HepG2 (cell line): ENCODE measurements at regions not wholly inside any gene's neighbourhood (a gene's known extent, or its start where the extent isn't known, plus 50 kb on each side); places are given as distances from the start of the nearest gene placed in this dataset.

Experiments used
- ATAC-seq: fragments of 200-7000 bp; cut with Tn5 transposase; 3 replicates; pipeline ENCODE4 v1.9.1; 2020; ENCODE audit warnings: mild to moderate bottlenecking, moderate library complexity
- BruUV-seq: library from RNA; stranded (reverse); fragments of 400-500 nt; replicated peaks from 2 replicates; lab custom pipeline; 2021; lab: Mats Ljungman, UMichigan
- CTCF ChIA-PET: fragments of 300-600 bp; formaldehyde crosslinking; extraction: SDS; loops from one replicate; lab custom pipeline; 2021; ENCODE audit warnings: low total read pairs, inconsistent platforms, low intra/inter-chr PET ratio; lab: Yijun Ruan, JAX
- POLR2A ChIA-PET: fragments of 350-600 bp; sonication (Branson Sonifier 250); formaldehyde crosslinking; loops from one replicate; lab custom pipeline; 2020; ENCODE audit warnings: antibody characterized with exemption, inconsistent platforms; lab: Yijun Ruan, JAX
- DNase-seq: peaks from one replicate; pipeline ENCODE4 v3.0.0-alpha.2; 2015; ENCODE audit warnings: low spot score
- FAIRE-seq: peaks from 3 replicates; lab custom pipeline; 2011; peaks lifted over from hg19 to GRCh38; lab: Jason Lieb, UNC
- H2AFZ ChIP-seq: one replicate; pipeline ENCODE4 v1.6.1; 2011; ENCODE audit warnings: low read length, inconsistent platforms
- H3K27ac ChIP-seq: fragments of 300-600 bp; 3 replicates; pipeline ENCODE4 v1.8.0; 2011; ENCODE audit warnings: mixed run types, mild to moderate bottlenecking, mixed read lengths, low read length, inconsistent platforms; ENCODE audit not compliant: insufficient read depth; ENCODE audit errors: extremely low read length
- H3K27me3 ChIP-seq, 2 experiments: fragments of 200-600 bp in 1 of 2; 2 replicates in 1 of 2; 3 replicates in 1 of 2; pipeline versions ENCODE4 v1.6.0 to v1.8.0; 2011; ENCODE audit warnings: low read length in 2 of 2, mild to moderate bottlenecking in 2 of 2, moderate library complexity in 2 of 2, inconsistent platforms in 1 of 2; ENCODE audit not compliant: insufficient read depth in 2 of 2, control insufficient read depth in 1 of 2
- H3K36me3 ChIP-seq, 2 experiments: fragments of 200-600 bp in 1 of 2; replicated peaks in 1 of 2; 2 replicates in 1 of 2; 3 replicates in 1 of 2; pipeline versions ENCODE4 v1.5.1 to v1.8.0; 2011; ENCODE audit warnings: low read length in 2 of 2, inconsistent platforms in 1 of 2; ENCODE audit not compliant: insufficient read depth in 2 of 2, control insufficient read depth in 1 of 2
- H3K4me1 ChIP-seq: 2 replicates; pipeline ENCODE4 v1.5.1; 2012; ENCODE audit warnings: low read length, inconsistent platforms; ENCODE audit not compliant: insufficient read depth
- H3K4me2 ChIP-seq: 2 replicates; pipeline ENCODE4 v1.6.0; 2011; ENCODE audit warnings: low read depth, low read length, inconsistent platforms
- H3K4me3 ChIP-seq, 3 experiments: fragments of 200-600 bp in 1 of 3; sonication (generic), shearing (Covaris generic) in 1 of 3; replicated peaks in 1 of 3; 2 replicates each; pipeline ENCODE4 v1.5.1; 2011 to 2016; ENCODE audit warnings: low read length in 3 of 3, inconsistent platforms in 2 of 3, low read depth in 2 of 3, mild to moderate bottlenecking in 2 of 3, control low read depth in 1 of 3, mixed read lengths in 1 of 3; ENCODE audit not compliant: insufficient read depth in 1 of 3
- H3K79me2 ChIP-seq: one replicate; pipeline ENCODE4 v1.6.1; 2011; ENCODE audit warnings: low read length, inconsistent platforms; ENCODE audit not compliant: insufficient read depth
- H3K9ac ChIP-seq: 2 replicates; pipeline ENCODE4 v1.6.0; 2011; ENCODE audit warnings: mild to moderate bottlenecking, low read depth, low read length, inconsistent platforms; ENCODE audit not compliant: insufficient read depth
- H3K9me3 ChIP-seq: 2 replicates; pipeline ENCODE4 v1.5.1; 2012; ENCODE audit warnings: mild to moderate bottlenecking, low read length
- H4K20me1 ChIP-seq: 2 replicates; pipeline ENCODE4 v1.6.0; 2011; ENCODE audit warnings: inconsistent platforms, mild to moderate bottlenecking, low read length, moderate library complexity; ENCODE audit not compliant: insufficient read depth
- PAWR ChIP-seq: sonication (generic); formaldehyde crosslinking; IDR thresholded peaks from 2 replicates; pipeline ENCODE4 v1.4.0; 2020; ENCODE audit warnings: missing genetic modification reagents, mild to moderate bottlenecking, borderline replicate concordance
- ZBTB40 ChIP-seq, 2 experiments: fragments of 450-650 bp in 1 of 2; sonication (generic) in 1 of 2; formaldehyde crosslinking in 1 of 2; IDR thresholded peaks; 2 replicates each; pipeline versions ENCODE4 v1.6.1 to v1.8.0; 2016 to 2022; ENCODE audit warnings: antibody characterized with exemption in 1 of 2, mild to moderate bottlenecking in 1 of 2, missing genetic modification reagents in 1 of 2
- WGBS: methylation state at CpG from one replicate; pipeline ENCODE4 v1.1.6; 2017; ENCODE audit warnings: low lambda C conversion rate; 5-methylcytosine and 5-hydroxymethylcytosine counted together
- in situ Hi-C: cut with HindIII; loops from 2 replicates; pipeline ENCODE4 v1.10.0; 2017; ENCODE audit warnings: low pct_unique_long_range_greater_than_20kb; ENCODE audit not compliant: extremely low pct_ligation_motif_present
- intact Hi-C: fragments of 100-400 bp; cut with micrococcal nuclease; formaldehyde crosslinking; loops from one replicate; pipeline ENCODE4 v1.10.0; 2022; ENCODE audit not compliant: unreplicated experiment
- TF ChIP-seq, protein P1 (sequence below): sonication (generic); formaldehyde crosslinking; IDR thresholded peaks from 2 replicates; pipeline ENCODE4 v1.9.0; 2021; ENCODE audit warnings: mild to moderate bottlenecking, missing genetic modification reagents

- 88% methylated on average over 9 of the region's 11 CpGs for WGBS
- H2AFZ ChIP-seq = no peak overlapping the region
- no peaks in the 10 kb centered on the region for H3K9me3 ChIP-seq
- H3K9ac ChIP-seq = no peak overlapping the region
- H3K79me2 ChIP-seq = no peaks in the 10 kb centered on the region
- ATAC-seq (no peak), FAIRE-seq (no peak), DNase-seq (no peak)
- ChIA-PET CTCF (no interaction called here), POLR2A (no interaction called here)
- no peak overlapping the region for H3K4me3 ChIP-seq
- H3K27me3 ChIP-seq = no peaks in the 10 kb centered on the region
- peaks cover 0 to 16% of the 10 kb centered on the region in 2 experiments; a peak in 2 of 5 replicates for H3K36me3 ChIP-seq
- H4K20me1 ChIP-seq = no peaks in the 10 kb centered on the region
- H3K4me2 ChIP-seq = no peak overlapping the region
- no peaks in the 10 kb centered on the region for H3K4me1 ChIP-seq
- in situ Hi-C loops = no loop called here
- intact Hi-C loops = no loop called here
- BruUV-seq = no TSS peak
- H3K27ac ChIP-seq = no peak overlapping the region
- TF ChIP-seq ZBTB40 (IDR thresholded peaks at IDR 0.05) (no peak), ZBTB40 (CRISPR knock-in tag; IDR thresholded peaks at IDR 0.05) (no peak), PAWR (CRISPR knock-in tag) (no peak)
- TF ChIP-seq, protein P1, sequence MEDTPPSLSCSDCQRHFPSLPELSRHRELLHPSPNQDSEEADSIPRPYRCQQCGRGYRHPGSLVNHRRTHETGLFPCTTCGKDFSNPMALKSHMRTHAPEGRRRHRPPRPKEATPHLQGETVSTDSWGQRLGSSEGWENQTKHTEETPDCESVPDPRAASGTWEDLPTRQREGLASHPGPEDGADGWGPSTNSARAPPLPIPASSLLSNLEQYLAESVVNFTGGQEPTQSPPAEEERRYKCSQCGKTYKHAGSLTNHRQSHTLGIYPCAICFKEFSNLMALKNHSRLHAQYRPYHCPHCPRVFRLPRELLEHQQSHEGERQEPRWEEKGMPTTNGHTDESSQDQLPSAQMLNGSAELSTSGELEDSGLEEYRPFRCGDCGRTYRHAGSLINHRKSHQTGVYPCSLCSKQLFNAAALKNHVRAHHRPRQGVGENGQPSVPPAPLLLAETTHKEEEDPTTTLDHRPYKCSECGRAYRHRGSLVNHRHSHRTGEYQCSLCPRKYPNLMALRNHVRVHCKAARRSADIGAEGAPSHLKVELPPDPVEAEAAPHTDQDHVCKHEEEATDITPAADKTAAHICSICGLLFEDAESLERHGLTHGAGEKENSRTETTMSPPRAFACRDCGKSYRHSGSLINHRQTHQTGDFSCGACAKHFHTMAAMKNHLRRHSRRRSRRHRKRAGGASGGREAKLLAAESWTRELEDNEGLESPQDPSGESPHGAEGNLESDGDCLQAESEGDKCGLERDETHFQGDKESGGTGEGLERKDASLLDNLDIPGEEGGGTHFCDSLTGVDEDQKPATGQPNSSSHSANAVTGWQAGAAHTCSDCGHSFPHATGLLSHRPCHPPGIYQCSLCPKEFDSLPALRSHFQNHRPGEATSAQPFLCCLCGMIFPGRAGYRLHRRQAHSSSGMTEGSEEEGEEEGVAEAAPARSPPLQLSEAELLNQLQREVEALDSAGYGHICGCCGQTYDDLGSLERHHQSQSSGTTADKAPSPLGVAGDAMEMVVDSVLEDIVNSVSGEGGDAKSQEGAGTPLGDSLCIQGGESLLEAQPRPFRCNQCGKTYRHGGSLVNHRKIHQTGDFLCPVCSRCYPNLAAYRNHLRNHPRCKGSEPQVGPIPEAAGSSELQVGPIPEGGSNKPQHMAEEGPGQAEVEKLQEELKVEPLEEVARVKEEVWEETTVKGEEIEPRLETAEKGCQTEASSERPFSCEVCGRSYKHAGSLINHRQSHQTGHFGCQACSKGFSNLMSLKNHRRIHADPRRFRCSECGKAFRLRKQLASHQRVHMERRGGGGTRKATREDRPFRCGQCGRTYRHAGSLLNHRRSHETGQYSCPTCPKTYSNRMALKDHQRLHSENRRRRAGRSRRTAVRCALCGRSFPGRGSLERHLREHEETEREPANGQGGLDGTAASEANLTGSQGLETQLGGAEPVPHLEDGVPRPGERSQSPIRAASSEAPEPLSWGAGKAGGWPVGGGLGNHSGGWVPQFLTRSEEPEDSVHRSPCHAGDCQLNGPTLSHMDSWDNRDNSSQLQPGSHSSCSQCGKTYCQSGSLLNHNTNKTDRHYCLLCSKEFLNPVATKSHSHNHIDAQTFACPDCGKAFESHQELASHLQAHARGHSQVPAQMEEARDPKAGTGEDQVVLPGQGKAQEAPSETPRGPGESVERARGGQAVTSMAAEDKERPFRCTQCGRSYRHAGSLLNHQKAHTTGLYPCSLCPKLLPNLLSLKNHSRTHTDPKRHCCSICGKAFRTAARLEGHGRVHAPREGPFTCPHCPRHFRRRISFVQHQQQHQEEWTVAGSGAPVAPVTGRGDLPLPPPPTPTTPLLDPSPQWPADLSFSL (CRISPR knock-in tag) = no peak
These were observed 384.0 kb upstream of the TPM1 start for GRCh38 chr15:62658498-62658897.
